ENCODE measurements at regions not wholly inside any gene's neighbourhood (a gene's known extent, or its start where the extent isn't known, plus 50 kb on each side); places are given as distances from the start of the nearest gene placed in this dataset.
"Not testable (repeated sequence)": the region's sequence is repeated elsewhere in the genome, so short reads cannot be mapped to it uniquely, and the experiment has no call there.

- in situ Hi-C loops (cut with MboI; ENCODE audit: low sequenced_read_pairs, unreplicated experiment) = no loop called here
- TF ChIP-seq, protein P1, sequence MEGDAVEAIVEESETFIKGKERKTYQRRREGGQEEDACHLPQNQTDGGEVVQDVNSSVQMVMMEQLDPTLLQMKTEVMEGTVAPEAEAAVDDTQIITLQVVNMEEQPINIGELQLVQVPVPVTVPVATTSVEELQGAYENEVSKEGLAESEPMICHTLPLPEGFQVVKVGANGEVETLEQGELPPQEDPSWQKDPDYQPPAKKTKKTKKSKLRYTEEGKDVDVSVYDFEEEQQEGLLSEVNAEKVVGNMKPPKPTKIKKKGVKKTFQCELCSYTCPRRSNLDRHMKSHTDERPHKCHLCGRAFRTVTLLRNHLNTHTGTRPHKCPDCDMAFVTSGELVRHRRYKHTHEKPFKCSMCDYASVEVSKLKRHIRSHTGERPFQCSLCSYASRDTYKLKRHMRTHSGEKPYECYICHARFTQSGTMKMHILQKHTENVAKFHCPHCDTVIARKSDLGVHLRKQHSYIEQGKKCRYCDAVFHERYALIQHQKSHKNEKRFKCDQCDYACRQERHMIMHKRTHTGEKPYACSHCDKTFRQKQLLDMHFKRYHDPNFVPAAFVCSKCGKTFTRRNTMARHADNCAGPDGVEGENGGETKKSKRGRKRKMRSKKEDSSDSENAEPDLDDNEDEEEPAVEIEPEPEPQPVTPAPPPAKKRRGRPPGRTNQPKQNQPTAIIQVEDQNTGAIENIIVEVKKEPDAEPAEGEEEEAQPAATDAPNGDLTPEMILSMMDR (IDR thresholded peaks at IDR 0.05; ENCODE audit: borderline replicate concordance, control extremely low read depth, extremely low read depth, insufficient read depth, missing control alignments) = no peak
- DNase-seq (ENCODE audit: low spot score) = no peak
Observed at GRCh38 chr2:11896386-11896785, 150.0 kb downstream of the LPIN1 start.

DNA sequence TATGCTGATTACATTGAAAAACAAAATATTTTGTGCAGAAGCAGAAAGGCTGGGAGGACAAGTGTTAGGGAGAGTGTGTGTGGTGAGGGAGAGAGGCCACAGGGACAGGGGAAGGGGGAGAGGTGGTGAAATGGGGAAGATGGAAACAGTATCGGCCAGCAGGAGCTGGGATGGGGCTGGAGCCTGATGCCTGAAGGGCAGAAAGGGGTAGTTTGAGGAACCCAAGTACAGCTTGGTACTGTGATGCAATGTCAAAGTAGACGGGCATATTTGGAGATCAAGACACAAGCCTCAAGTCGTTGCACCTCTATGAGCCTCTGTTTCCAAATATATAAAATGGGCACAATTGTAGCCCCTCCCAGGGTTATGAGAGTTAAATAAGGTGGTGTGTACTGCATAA, 152.1 kb downstream of the LPIN1 start:
- TF ChIP-seq, protein P1 (IDR thresholded peaks at IDR 0.05; ENCODE audit: borderline replicate concordance, control extremely low read depth, extremely low read depth, insufficient read depth, missing control alignments) = no peak
- in situ Hi-C loops (cut with MboI; ENCODE audit: low sequenced_read_pairs, unreplicated experiment) = no loop called here
- DNase-seq (ENCODE audit: low spot score) = no peak

- DNase-seq (ENCODE audit: low spot score) = no peak
- in situ Hi-C loops (cut with MboI; ENCODE audit: low sequenced_read_pairs, unreplicated experiment) = no loop called here
Observed at GRCh38 chr2:11899264-11899818, 152.9 kb downstream of the LPIN1 start.

DNA sequence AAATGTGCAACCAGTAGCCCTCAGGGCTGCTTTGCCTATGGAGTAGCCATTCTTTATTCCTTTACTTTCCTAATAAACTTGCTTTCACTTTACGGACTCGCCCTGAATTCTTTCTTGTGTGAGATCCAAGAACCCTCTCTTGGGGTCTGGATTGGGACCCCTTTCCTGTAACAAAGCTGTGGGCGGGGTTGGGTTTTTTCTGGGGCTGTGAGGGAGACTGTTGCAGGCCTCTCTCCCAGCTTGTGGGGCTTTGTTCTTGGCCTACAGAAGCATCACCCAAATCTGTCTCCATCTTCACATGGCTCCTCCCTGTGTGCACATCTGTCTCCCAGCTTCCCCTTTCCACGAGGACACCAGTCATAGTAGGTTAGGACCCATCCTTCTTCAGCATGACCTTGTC, 154.5 kb downstream of the LPIN1 start:
- DNase-seq (ENCODE audit: low spot score); in situ Hi-C loops (cut with MboI; ENCODE audit: low sequenced_read_pairs, unreplicated experiment): not testable (repeated sequence)

More at GRCh38 chr2:11899264-11899818, 152.9 kb downstream of the LPIN1 start:
- TF ChIP-seq, protein P1 (IDR thresholded peaks at IDR 0.05; ENCODE audit: borderline replicate concordance, control extremely low read depth, extremely low read depth, insufficient read depth, missing control alignments) = no peak

DNA sequence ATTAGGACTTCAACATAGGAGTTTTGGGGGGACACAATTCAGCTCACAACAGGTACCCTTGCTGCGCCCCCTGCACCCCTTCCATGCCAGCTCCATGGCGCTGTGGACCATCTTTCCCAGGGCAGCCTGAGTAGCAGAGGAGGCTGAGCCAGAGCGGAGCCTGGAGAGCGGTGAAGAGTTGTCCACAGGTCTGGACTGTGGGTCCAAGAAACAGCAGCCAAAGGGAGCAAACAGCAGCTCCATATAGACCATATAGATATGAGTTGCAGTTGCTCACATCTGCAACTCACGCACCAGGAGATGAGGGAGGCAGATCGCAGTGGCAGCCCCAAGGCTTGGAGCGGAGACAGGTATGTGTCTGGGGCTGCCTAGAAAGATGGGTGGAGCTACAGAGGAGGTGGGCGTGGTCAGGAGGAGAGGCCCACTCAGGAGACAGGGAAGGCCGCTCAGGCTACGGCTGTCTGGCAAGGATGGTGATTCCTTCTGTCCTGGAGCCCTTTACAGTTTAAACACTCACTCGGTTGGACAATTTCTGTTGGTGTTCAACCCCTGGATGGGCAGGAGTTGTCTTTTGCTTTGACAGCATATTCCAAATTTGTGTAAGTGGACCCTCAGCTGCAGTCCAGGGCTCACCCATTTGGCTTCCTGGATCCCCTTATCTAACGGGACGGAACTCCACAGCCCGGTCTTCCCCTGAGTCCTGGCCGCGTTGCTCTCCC, 155.1 kb downstream of the LPIN1 start:
- DNase-seq (ENCODE audit: low spot score) = no peak
- TF ChIP-seq, protein P1 (IDR thresholded peaks at IDR 0.05; ENCODE audit: borderline replicate concordance, control extremely low read depth, extremely low read depth, insufficient read depth, missing control alignments) = no peak
- in situ Hi-C loops (cut with MboI; ENCODE audit: low sequenced_read_pairs, unreplicated experiment) = no loop called here

DNA sequence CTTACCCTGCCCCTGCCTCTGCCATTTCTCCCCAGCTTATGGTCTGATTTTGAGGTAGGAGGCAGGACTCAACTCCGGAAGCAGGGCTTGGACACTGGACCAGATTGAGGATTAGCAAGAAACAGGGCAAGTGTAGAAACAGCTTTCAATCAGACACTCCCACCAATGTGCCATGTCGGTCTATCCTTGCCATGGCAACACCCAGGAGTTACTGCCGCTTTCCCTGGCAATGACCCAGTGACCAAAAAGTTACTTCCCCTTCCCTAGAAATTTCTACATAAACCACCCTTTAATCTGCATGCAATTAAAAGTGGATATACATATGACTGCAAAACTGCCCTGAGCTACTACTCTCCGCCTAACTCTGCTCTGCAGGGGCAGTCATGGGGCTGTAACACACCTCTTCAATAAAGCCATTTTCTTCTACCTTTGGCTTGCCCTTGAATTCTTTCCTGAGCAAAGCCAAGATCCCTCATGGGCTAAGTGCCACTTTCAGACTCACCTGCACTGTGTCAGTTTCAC, 156.7 kb downstream of the LPIN1 start:
- in situ Hi-C loops (cut with MboI; ENCODE audit: low sequenced_read_pairs, unreplicated experiment) = no loop called here
- DNase-seq (ENCODE audit: low spot score) = no peak
- TF ChIP-seq, protein P1 (IDR thresholded peaks at IDR 0.05; ENCODE audit: borderline replicate concordance, control extremely low read depth, extremely low read depth, insufficient read depth, missing control alignments) = no peak

- in situ Hi-C loops (cut with MboI; ENCODE audit: low sequenced_read_pairs, unreplicated experiment) = no loop called here
- TF ChIP-seq, protein P1 (IDR thresholded peaks at IDR 0.05; ENCODE audit: borderline replicate concordance, control extremely low read depth, extremely low read depth, insufficient read depth, missing control alignments) = no peak
- peak; percentile 48 for DNase-seq (ENCODE audit: low spot score)
Observed at GRCh38 chr2:11904029-11904428, 157.6 kb downstream of the LPIN1 start.

Measured in GM13976 (cell line).